IMR-90 (cell line): ENCODE measurements at regions not wholly inside any gene's neighbourhood (a gene's known extent, or its start where the extent isn't known, plus 50 kb on each side); places are given as distances from the start of the nearest gene placed in this dataset.

Experiments
- BHLHE40 ChIP-seq: fragments of 150-350 bp; IDR thresholded peaks from 2 replicates; pipeline ENCODE4 v1.6.1; 2016; ENCODE audit warnings: mild to moderate bottlenecking, low read depth, low read length
- CEBPB ChIP-seq: IDR thresholded peaks from 2 replicates; pipeline ENCODE4 v1.6.1; 2012; ENCODE audit warnings: low read depth, low read length, improper control_type of control experiment
- CHD1 ChIP-seq: IDR thresholded peaks from 2 replicates; pipeline ENCODE4 v1.6.1; 2012; ENCODE audit warnings: low read depth, low read length, improper control_type of control experiment
- CTCF ChIP-seq: conservative IDR thresholded peaks from 2 replicates; pipeline ENCODE4 v1.5.1; 2012; ENCODE audit warnings: mild to moderate bottlenecking, low read depth, low read length, improper control_type of control experiment
- FOS ChIP-seq: fragments of 150-350 bp; IDR thresholded peaks from 2 replicates; pipeline ENCODE4 v1.6.1; 2016; ENCODE audit warnings: low read depth, low read length
- MAFK ChIP-seq: IDR thresholded peaks from 2 replicates; pipeline ENCODE4 v1.6.1; 2012; ENCODE audit warnings: low read depth, low read length, improper control_type of control experiment
- MXI1 ChIP-seq: IDR thresholded peaks from 2 replicates; pipeline ENCODE4 v1.6.1; 2012; ENCODE audit warnings: low read depth, mild to moderate bottlenecking, low read length, moderate library complexity, borderline replicate concordance
- NFE2L2 ChIP-seq: fragments of 150-350 bp; IDR thresholded peaks from 2 replicates; pipeline ENCODE4 v1.6.1; 2016; ENCODE audit warnings: low read depth, mild to moderate bottlenecking, low read length
- POLR2A ChIP-seq: IDR thresholded peaks from 2 replicates; pipeline ENCODE4 v1.6.1; 2012; ENCODE audit warnings: mild to moderate bottlenecking, low read depth, low read length
- RAD21 ChIP-seq: IDR thresholded peaks from 2 replicates; pipeline ENCODE4 v1.6.1; 2012; ENCODE audit warnings: low read length, improper control_type of control experiment
- RCOR1 ChIP-seq: IDR thresholded peaks from 2 replicates; pipeline ENCODE4 v1.6.1; 2012; ENCODE audit warnings: mild to moderate bottlenecking, low read length, improper control_type of control experiment; ENCODE audit not compliant: insufficient replicate concordance
- SMC3 ChIP-seq: fragments of 150-350 bp; IDR thresholded peaks from 2 replicates; pipeline ENCODE4 v1.6.1; 2016; ENCODE audit warnings: low read depth, mild to moderate bottlenecking, antibody characterized with exemption, low read length, moderate library complexity
- TF ChIP-seq, protein P1 (sequence below): fragments of 150-350 bp; IDR thresholded peaks from 2 replicates; pipeline ENCODE4 v1.6.1; 2017; ENCODE audit warnings: mild to moderate bottlenecking, antibody characterized with exemption, low read length, low read depth
- TF ChIP-seq, protein P2 (sequence below): fragments of 150-350 bp; IDR thresholded peaks from 2 replicates; pipeline ENCODE4 v1.6.1; 2016; ENCODE audit warnings: low read depth, mild to moderate bottlenecking, low read length, moderate library complexity, borderline replicate concordance

DNA sequence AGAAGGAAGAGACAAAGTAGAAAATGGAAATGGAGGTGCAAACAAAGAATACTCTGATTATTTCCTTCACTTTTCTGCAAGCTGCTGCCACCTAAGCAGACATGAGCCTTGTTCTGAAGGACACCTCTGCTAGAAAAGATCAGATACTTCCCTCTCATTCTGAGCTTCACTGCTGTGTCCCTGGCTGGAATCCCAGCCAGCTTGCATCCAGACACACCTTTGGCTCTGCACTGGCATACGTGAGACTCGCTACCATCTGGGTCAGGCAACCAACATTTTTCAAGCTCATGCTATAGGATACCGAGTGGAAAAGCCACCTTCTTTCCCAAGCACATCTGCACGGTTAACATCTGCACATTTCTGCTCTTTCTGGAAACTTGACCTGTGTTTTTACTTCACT, 166.7 kb upstream of the SUCLG2 start:
- TF ChIP-seq SMC3 (no peak), CHD1 (no peak), POLR2A (no peak), CTCF (no peak), MXI1 (no peak), NFE2L2 (no peak), FOS (no peak), RAD21 (no peak), CEBPB (no peak), BHLHE40 (no peak), MAFK (no peak), RCOR1 (no peak)
- TF ChIP-seq, protein P1, sequence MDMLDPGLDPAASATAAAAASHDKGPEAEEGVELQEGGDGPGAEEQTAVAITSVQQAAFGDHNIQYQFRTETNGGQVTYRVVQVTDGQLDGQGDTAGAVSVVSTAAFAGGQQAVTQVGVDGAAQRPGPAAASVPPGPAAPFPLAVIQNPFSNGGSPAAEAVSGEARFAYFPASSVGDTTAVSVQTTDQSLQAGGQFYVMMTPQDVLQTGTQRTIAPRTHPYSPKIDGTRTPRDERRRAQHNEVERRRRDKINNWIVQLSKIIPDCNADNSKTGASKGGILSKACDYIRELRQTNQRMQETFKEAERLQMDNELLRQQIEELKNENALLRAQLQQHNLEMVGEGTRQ, result no peak
- TF ChIP-seq, protein P2, sequence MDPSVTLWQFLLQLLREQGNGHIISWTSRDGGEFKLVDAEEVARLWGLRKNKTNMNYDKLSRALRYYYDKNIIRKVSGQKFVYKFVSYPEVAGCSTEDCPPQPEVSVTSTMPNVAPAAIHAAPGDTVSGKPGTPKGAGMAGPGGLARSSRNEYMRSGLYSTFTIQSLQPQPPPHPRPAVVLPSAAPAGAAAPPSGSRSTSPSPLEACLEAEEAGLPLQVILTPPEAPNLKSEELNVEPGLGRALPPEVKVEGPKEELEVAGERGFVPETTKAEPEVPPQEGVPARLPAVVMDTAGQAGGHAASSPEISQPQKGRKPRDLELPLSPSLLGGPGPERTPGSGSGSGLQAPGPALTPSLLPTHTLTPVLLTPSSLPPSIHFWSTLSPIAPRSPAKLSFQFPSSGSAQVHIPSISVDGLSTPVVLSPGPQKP, result no peak
